Panc1 (cell line): ENCODE measurements at regions not wholly inside any gene's neighbourhood (a gene's known extent, or its start where the extent isn't known, plus 50 kb on each side); places are given as distances from the start of the nearest gene placed in this dataset.

Experiments used
- ATAC-seq: fragments of 200-7000 bp; cut with Tn5 transposase; 2 replicates; pipeline ENCODE4 v1.9.1; 2020; ENCODE audit warnings: mild to moderate bottlenecking, moderate library complexity
- BruUV-seq: library from RNA; stranded (reverse); fragments of 400-500 nt; replicated peaks from 2 replicates; lab custom pipeline; 2021; lab: Mats Ljungman, UMichigan
- CTCF ChIA-PET: fragments of 300-600 bp; sonication (Branson Sonifier 250); formaldehyde crosslinking; loops from one replicate; lab custom pipeline; 2022; ENCODE audit warnings: antibody characterized with exemption; lab: Charles Lee
- POLR2A ChIA-PET: fragments of 300-600 bp; sonication (Branson Sonifier 250); formaldehyde crosslinking; loops from one replicate; lab custom pipeline; 2022; ENCODE audit warnings: antibody characterized with exemption; lab: Charles Lee
- DNase-seq: peaks from one replicate; pipeline ENCODE4 v3.0.0-alpha.2; 2010; ENCODE audit warnings: low read depth, low spot score
- H3K27ac ChIP-seq: 2 replicates; pipeline ENCODE4 v1.5.1; 2011; ENCODE audit warnings: mild to moderate bottlenecking, low read length, inconsistent platforms
- H3K27me3 ChIP-seq: fragments of 200-500 bp; sonication (Bioruptor generic); 2 replicates; pipeline ENCODE4 v1.6.0; 2014; ENCODE audit warnings: low read length, inconsistent platforms; ENCODE audit not compliant: control insufficient read depth, insufficient read depth
- H3K36me3 ChIP-seq: fragments of 200-500 bp; sonication (Bioruptor generic); 2 replicates; pipeline ENCODE4 v1.5.1; 2014; ENCODE audit warnings: inconsistent platforms, mild to moderate bottlenecking, low read length, moderate library complexity; ENCODE audit not compliant: control insufficient read depth, insufficient read depth
- H3K4me1 ChIP-seq: 2 replicates; pipeline ENCODE4 v1.5.1; 2011; ENCODE audit warnings: inconsistent platforms, mild to moderate bottlenecking, low read length, moderate library complexity; ENCODE audit not compliant: control insufficient read depth, insufficient read depth
- H3K4me3 ChIP-seq, 2 experiments: 2 replicates each; pipeline ENCODE4 v1.5.1; 2011 to 2012; ENCODE audit warnings: low read depth in 2 of 2, low read length in 2 of 2, mild to moderate bottlenecking in 2 of 2, inconsistent platforms in 1 of 2, moderate library complexity in 1 of 2
- H3K9me3 ChIP-seq: fragments of 200-500 bp; sonication (Bioruptor generic); 2 replicates; pipeline ENCODE4 v1.5.1; 2014; ENCODE audit warnings: low read depth, mild to moderate bottlenecking, inconsistent platforms, low read length, moderate library complexity; ENCODE audit not compliant: control insufficient read depth, insufficient read depth
- POLR2AphosphoS5 ChIP-seq: IDR thresholded peaks from 2 replicates; pipeline ENCODE4 v1.6.1; 2012; ENCODE audit warnings: mild to moderate bottlenecking, low read depth, low read length, moderate library complexity
- SIN3A ChIP-seq: IDR thresholded peaks from 2 replicates; pipeline ENCODE4 v1.6.1; 2012; ENCODE audit warnings: low read depth, mild to moderate bottlenecking, low read length, moderate library complexity, borderline replicate concordance; ENCODE audit not compliant: insufficient read depth
- TCF7L2 ChIP-seq: IDR thresholded peaks from 2 replicates; pipeline ENCODE4 v1.6.1; 2011; ENCODE audit warnings: mild to moderate bottlenecking, low read depth, low read length, inconsistent platforms
- in situ Hi-C: cut with HindIII; loops from 2 replicates; pipeline ENCODE4 v1.10.0; 2016; ENCODE audit warnings: low sequenced_read_pairs, low pct_unique_long_range_greater_than_20kb
- intact Hi-C: fragments of 100-400 bp; cut with micrococcal nuclease; formaldehyde crosslinking; loops from one replicate; pipeline ENCODE4 v1.10.0; 2022; ENCODE audit not compliant: unreplicated experiment
- TF ChIP-seq, protein P1 (sequence below): fragments of 450-650 bp; IDR thresholded peaks from 2 replicates; pipeline ENCODE4 v1.5.1; 2017; ENCODE audit warnings: mild to moderate bottlenecking
- TF ChIP-seq, protein P2 (sequence below), 2 experiments: IDR thresholded peaks; 2 replicates each; pipeline ENCODE4 v1.6.1; 2011 to 2012; ENCODE audit warnings: low read depth in 2 of 2, control low read depth in 1 of 2, low read length in 1 of 2, mild to moderate bottlenecking in 1 of 2, moderate library complexity in 1 of 2; ENCODE audit not compliant: insufficient read depth in 1 of 2

DNA sequence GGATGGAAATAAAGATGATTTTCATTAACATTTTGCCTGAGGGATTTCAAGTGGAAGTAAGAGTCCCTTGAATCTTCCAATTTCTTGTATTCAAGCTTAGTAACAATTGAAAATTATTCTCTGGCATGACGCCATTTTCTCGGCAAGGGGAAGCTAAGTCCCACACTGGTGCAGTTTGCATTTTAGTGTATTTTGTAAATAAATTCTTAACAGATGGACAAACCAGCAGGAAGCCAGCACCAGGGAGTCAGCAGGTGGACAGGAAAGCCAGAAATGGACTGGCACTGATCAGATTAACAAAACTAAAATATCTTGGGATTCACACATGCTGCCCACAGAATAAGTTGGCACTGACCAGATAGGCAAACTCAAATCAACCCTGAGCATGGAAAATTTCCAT lies 311.3 kb downstream of the LRRIQ3 start:
- ATAC-seq, result no peak
- no peak for DNase-seq
- H3K36me3 ChIP-seq, result no peaks in the 10 kb centered on the region
- ChIA-PET POLR2A (no interaction called here), CTCF (no interaction called here)
- H3K27ac ChIP-seq, result no peak overlapping the region
- intact Hi-C loops, result no loop called here
- H3K4me3 ChIP-seq, result no peak overlapping the region
- H3K4me1 ChIP-seq, result no peaks in the 10 kb centered on the region
- TF ChIP-seq, protein P1, sequence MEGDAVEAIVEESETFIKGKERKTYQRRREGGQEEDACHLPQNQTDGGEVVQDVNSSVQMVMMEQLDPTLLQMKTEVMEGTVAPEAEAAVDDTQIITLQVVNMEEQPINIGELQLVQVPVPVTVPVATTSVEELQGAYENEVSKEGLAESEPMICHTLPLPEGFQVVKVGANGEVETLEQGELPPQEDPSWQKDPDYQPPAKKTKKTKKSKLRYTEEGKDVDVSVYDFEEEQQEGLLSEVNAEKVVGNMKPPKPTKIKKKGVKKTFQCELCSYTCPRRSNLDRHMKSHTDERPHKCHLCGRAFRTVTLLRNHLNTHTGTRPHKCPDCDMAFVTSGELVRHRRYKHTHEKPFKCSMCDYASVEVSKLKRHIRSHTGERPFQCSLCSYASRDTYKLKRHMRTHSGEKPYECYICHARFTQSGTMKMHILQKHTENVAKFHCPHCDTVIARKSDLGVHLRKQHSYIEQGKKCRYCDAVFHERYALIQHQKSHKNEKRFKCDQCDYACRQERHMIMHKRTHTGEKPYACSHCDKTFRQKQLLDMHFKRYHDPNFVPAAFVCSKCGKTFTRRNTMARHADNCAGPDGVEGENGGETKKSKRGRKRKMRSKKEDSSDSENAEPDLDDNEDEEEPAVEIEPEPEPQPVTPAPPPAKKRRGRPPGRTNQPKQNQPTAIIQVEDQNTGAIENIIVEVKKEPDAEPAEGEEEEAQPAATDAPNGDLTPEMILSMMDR, result no peak
- TF ChIP-seq POLR2AphosphoS5, result no peak
- TF ChIP-seq, protein P2, sequence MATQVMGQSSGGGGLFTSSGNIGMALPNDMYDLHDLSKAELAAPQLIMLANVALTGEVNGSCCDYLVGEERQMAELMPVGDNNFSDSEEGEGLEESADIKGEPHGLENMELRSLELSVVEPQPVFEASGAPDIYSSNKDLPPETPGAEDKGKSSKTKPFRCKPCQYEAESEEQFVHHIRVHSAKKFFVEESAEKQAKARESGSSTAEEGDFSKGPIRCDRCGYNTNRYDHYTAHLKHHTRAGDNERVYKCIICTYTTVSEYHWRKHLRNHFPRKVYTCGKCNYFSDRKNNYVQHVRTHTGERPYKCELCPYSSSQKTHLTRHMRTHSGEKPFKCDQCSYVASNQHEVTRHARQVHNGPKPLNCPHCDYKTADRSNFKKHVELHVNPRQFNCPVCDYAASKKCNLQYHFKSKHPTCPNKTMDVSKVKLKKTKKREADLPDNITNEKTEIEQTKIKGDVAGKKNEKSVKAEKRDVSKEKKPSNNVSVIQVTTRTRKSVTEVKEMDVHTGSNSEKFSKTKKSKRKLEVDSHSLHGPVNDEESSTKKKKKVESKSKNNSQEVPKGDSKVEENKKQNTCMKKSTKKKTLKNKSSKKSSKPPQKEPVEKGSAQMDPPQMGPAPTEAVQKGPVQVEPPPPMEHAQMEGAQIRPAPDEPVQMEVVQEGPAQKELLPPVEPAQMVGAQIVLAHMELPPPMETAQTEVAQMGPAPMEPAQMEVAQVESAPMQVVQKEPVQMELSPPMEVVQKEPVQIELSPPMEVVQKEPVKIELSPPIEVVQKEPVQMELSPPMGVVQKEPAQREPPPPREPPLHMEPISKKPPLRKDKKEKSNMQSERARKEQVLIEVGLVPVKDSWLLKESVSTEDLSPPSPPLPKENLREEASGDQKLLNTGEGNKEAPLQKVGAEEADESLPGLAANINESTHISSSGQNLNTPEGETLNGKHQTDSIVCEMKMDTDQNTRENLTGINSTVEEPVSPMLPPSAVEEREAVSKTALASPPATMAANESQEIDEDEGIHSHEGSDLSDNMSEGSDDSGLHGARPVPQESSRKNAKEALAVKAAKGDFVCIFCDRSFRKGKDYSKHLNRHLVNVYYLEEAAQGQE (IDR thresholded peaks at IDR 0.05; ENCODE audit: insufficient read depth in 1 of 2, low read depth in 2 of 2, low read length in 1 of 2), result no peak
- TF ChIP-seq TCF7L2, result no peak
- no peak for TF ChIP-seq SIN3A
- no peaks in the 10 kb centered on the region for H3K27me3 ChIP-seq
- in situ Hi-C loops, result no loop called here
- no peaks in the 10 kb centered on the region for H3K9me3 ChIP-seq
- BruUV-seq, result no TSS peak

DNA sequence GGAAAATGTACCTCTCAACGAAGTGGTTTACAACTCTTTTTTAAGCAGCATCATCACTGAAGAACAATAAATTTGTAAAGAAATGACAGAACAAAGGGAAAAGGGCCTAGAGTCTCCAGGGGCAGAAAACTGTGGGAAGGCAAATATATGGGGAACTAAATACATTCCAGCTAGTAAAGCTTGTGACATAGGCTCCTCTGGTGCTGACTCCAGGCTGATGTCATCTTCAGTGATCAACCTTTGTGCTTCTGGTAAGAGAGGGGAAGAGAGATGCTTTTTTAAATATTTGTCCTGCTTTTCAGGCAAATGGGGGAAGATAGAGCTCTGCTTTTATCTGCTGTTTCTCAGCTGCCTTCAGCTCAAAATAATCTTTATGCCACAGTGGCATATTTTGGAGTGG lies 323.2 kb downstream of the LRRIQ3 start:
- POLR2A ChIA-PET, result no interaction called here
- ATAC-seq, result no peak
- TF ChIP-seq SIN3A (no peak), POLR2AphosphoS5 (no peak), TCF7L2 (no peak)
- TF ChIP-seq, protein P1, result no peak
- TF ChIP-seq, protein P2 (IDR thresholded peaks at IDR 0.05; ENCODE audit: insufficient read depth in 1 of 2, low read depth in 2 of 2, low read length in 1 of 2), result no peak
- H3K4me1 ChIP-seq, result no peaks in the 10 kb centered on the region
- intact Hi-C loops (no loop called here), in situ Hi-C loops (no loop called here)
- BruUV-seq, result no TSS peak
- no peak overlapping the region for H3K27ac ChIP-seq
- CTCF ChIA-PET, result no interaction called here
- no peaks in the 10 kb centered on the region for H3K36me3 ChIP-seq
- no peaks in the 10 kb centered on the region for H3K9me3 ChIP-seq
- H3K4me3 ChIP-seq, result no peak overlapping the region
- no peak for DNase-seq
- no peaks in the 10 kb centered on the region for H3K27me3 ChIP-seq
